ENCODE measurements at regions not wholly inside any gene's neighbourhood (a gene's known extent, or its start where the extent isn't known, plus 50 kb on each side); places are given as distances from the start of the nearest gene placed in this dataset.

DNA sequence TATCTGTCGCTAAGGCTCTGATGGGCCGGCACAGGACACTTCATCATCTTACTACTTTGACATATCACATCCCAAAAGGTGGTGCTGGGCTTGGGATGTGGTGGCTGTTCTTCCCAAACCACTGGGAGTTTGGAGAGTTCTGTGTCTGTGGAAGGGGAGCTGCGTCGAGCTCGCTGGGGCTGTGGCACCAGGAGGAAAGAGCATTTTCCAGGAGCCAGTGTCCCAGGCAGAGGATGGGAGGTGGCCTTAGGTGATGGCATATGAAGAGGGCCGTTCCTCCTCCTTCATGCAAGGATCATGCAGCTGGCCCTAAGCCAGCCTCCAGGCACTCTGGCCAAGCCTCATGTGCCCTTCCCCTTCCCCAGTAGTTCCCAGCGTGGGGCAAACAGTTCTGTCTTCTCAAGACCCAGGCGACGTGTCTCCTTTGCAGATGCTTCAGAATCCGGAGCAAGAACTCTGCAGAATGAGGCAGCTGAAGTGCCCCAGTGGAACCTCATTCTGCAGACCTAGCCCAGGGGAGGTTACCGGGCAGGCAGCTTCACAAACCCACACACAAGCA lies 89.4 kb upstream of the TNRC6C start:
- TF ChIP-seq, protein P1, sequence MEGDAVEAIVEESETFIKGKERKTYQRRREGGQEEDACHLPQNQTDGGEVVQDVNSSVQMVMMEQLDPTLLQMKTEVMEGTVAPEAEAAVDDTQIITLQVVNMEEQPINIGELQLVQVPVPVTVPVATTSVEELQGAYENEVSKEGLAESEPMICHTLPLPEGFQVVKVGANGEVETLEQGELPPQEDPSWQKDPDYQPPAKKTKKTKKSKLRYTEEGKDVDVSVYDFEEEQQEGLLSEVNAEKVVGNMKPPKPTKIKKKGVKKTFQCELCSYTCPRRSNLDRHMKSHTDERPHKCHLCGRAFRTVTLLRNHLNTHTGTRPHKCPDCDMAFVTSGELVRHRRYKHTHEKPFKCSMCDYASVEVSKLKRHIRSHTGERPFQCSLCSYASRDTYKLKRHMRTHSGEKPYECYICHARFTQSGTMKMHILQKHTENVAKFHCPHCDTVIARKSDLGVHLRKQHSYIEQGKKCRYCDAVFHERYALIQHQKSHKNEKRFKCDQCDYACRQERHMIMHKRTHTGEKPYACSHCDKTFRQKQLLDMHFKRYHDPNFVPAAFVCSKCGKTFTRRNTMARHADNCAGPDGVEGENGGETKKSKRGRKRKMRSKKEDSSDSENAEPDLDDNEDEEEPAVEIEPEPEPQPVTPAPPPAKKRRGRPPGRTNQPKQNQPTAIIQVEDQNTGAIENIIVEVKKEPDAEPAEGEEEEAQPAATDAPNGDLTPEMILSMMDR (IDR thresholded peaks at IDR 0.05; ENCODE audit: borderline replicate concordance, control extremely low read depth, extremely low read depth, insufficient read depth, missing control alignments) = no peak
- no peak for DNase-seq (ENCODE audit: low spot score)
- in situ Hi-C loops (cut with MboI; ENCODE audit: low sequenced_read_pairs, unreplicated experiment) = no loop called here

DNA sequence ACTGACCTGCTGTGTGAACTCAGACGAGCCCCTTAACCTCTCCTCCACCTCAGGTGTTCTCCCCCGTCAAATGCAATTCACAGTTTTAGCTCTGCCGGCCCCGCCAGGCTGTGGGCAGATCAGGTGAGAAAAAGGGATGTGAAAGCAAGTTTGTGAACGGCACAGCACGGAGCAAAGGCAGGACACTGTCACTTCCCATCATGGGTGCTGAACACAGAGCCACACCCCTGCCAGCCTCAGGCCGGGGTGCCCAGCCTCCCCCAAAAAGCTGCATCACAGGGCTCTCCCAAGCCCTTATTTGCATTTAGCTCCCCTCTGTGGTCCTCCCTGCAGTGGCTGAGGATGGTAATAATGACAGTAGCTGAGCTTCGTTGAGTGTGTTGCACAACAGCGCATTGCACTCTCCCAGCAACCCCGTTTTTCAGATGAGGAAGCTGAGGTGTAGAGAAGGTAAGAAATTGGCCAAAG lies 88.8 kb upstream of the TNRC6C start:
- in situ Hi-C loops (cut with MboI; ENCODE audit: low sequenced_read_pairs, unreplicated experiment) = no loop called here
- DNase-seq (ENCODE audit: low spot score) = peak; percentile 75

DNA sequence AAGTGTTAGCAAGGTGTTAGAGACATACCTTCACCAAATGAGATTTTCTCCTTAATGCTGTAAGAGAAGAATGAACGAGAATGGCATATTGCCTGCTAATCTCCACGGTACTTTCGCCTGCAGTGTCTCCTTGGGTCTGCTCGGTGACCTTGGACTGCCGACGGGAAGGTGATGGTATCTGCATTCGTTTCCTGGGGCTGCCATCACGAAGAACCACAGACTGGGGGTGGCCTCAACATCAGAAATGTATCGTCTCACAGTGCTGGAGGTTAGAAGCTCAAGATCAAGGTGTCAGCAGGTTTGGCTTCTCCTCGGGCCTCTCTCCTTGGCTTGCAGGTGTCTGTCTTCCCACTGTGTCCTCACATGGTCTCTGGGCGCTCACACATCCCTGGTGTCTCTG lies 86.3 kb upstream of the TNRC6C start:
- in situ Hi-C loops (cut with MboI; ENCODE audit: low sequenced_read_pairs, unreplicated experiment) = no loop called here
- TF ChIP-seq, protein P1 (IDR thresholded peaks at IDR 0.05; ENCODE audit: borderline replicate concordance, control extremely low read depth, extremely low read depth, insufficient read depth, missing control alignments) = no peak

More for the DNA sequence above, 88.8 kb upstream of the TNRC6C start:
- TF ChIP-seq, protein P1 (IDR thresholded peaks at IDR 0.05; ENCODE audit: borderline replicate concordance, control extremely low read depth, extremely low read depth, insufficient read depth, missing control alignments) = no peak

DNA sequence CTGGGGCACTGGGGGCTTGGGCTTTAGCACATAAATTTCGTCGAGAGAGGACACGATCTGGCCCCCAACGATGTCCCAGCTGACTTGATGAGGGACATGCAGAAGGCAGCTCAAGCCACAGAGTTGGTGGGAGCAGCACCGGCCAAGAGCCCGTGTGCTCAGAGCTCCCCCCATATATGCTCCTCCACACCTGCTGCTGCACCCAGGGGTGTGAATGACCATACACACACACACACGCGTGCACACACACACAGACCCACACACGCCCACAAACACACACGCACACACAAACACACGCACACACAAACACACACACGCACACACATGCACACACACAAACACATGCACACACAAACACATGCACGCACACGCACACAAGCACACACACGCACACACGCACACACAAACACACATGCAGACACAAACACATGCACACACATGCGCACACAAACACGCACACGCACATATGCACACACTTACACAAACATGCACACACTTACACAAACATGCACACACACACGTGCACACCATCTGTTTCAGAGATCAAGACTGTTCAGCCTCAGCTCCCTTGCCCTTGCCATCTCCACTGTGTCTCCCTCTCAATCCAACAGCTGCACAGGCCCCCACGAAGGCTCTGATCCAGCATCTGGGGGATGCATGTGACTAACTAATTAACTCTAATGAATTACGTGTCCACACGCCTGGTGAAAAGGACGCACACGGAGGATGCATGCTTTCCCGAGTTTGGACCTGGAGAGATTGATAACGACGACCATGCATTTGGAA lies 85.6 kb upstream of the TNRC6C start:
- DNase-seq (ENCODE audit: low spot score) = no peak
- in situ Hi-C loops (cut with MboI; ENCODE audit: low sequenced_read_pairs, unreplicated experiment) = no loop called here
- TF ChIP-seq, protein P1 (IDR thresholded peaks at IDR 0.05; ENCODE audit: borderline replicate concordance, control extremely low read depth, extremely low read depth, insufficient read depth, missing control alignments) = no peak

More for the DNA sequence above, 86.3 kb upstream of the TNRC6C start:
- DNase-seq (ENCODE audit: low spot score) = no peak

GRCh38 chr17:77873500-77874302 lies 84.8 kb upstream of the TNRC6C start:
- in situ Hi-C loops (cut with MboI; ENCODE audit: low sequenced_read_pairs, unreplicated experiment) = no loop called here
- DNase-seq (ENCODE audit: low spot score) = no peak
- TF ChIP-seq, protein P1 (IDR thresholded peaks at IDR 0.05; ENCODE audit: borderline replicate concordance, control extremely low read depth, extremely low read depth, insufficient read depth, missing control alignments) = no peak

- no peak for DNase-seq (ENCODE audit: low spot score)
- in situ Hi-C loops (cut with MboI; ENCODE audit: low sequenced_read_pairs, unreplicated experiment) = no loop called here
- TF ChIP-seq, protein P1 (IDR thresholded peaks at IDR 0.05; ENCODE audit: borderline replicate concordance, control extremely low read depth, extremely low read depth, insufficient read depth, missing control alignments) = no peak
These were observed 84.0 kb upstream of the TNRC6C start for GRCh38 chr17:77874303-77875050.
